IPS-NIHi7 (cell line): ENCODE measurements at regions not wholly inside any gene's neighbourhood (a gene's known extent, or its start where the extent isn't known, plus 50 kb on each side); places are given as distances from the start of the nearest gene placed in this dataset.

Source experiments
- DNase-seq: peaks from one replicate; pipeline ENCODE4 v3.0.0; 2012; ENCODE audit warnings: mixed read lengths; ENCODE audit errors: extremely low spot score

GRCh38 chr1:36555041-36555440 is 72.3 kb upstream of the CSF3R start:
- no peak for DNase-seq

- no peak for DNase-seq
Observed at GRCh38 chr1:36554323-36554628, 71.6 kb upstream of the CSF3R start.

GRCh38 chr1:36553591-36554322 is 71.0 kb upstream of the CSF3R start:
- DNase-seq = peak; percentile 92

GRCh38 chr1:36542962-36543515 is 60.3 kb upstream of the CSF3R start:
- peak; percentile 69 for DNase-seq

- DNase-seq = no peak
Observed at GRCh38 chr1:36542024-36542961, 59.6 kb upstream of the CSF3R start.

GRCh38 chr1:36540056-36540455 is 57.3 kb upstream of the CSF3R start:
- DNase-seq = no peak

- DNase-seq = no peak
Observed at GRCh38 chr1:36539526-36539925, 56.8 kb upstream of the CSF3R start.

- DNase-seq = no peak
Observed at GRCh38 chr1:36537991-36538390, 55.3 kb upstream of the CSF3R start.

GRCh38 chr1:36537190-36537768 is 54.6 kb upstream of the CSF3R start:
- DNase-seq = no peak

GRCh38 chr1:36536727-36537126 is 54.0 kb upstream of the CSF3R start:
- DNase-seq = no peak

GRCh38 chr1:36534711-36535412 is 52.1 kb upstream of the CSF3R start:
- DNase-seq = no peak

GRCh38 chr1:36533897-36534296 is 51.2 kb upstream of the CSF3R start:
- no peak for DNase-seq

- no peak for DNase-seq
Observed at GRCh38 chr1:36532810-36533401, 50.2 kb upstream of the CSF3R start.
